AG04449 (cell line): ENCODE measurements at regions not wholly inside any gene's neighbourhood (a gene's known extent, or its start where the extent isn't known, plus 50 kb on each side); places are given as distances from the start of the nearest gene placed in this dataset.

ENCODE experiments used
- CTCF ChIA-PET: fragments of 350-600 bp; formaldehyde crosslinking; extraction: SDS; loops from one replicate; lab custom pipeline; 2021; ENCODE audit warnings: antibody characterized with exemption; lab: Yijun Ruan, JAX
- POLR2A ChIA-PET: fragments of 400-600, 350-600 bp; formaldehyde crosslinking; extraction: SDS; loops from one replicate; lab custom pipeline; 2020; ENCODE audit warnings: antibody characterized with exemption, inconsistent platforms; lab: Yijun Ruan, JAX
- DNase-seq: peaks from one replicate; pipeline ENCODE4 v3.0.0-alpha.2; 2010; ENCODE audit warnings: low read depth, low spot score
- H3K4me3 ChIP-seq: 2 replicates; pipeline ENCODE4 v1.5.1; 2011; ENCODE audit warnings: low read depth, mild to moderate bottlenecking, control low read depth, low read length
- CTCF ChIP-seq: IDR thresholded peaks from one replicate; pipeline ENCODE4 v1.5.1; 2011; ENCODE audit warnings: mild to moderate bottlenecking, moderate library complexity, low read length, control low read depth, inconsistent platforms; ENCODE audit not compliant: insufficient read depth; ENCODE audit errors: missing control alignments

- H3K4me3 ChIP-seq = no peak overlapping the region
- POLR2A ChIA-PET = no interaction called here
- no peak for DNase-seq
These were observed 143.5 kb upstream of the UNC5B start for GRCh38 chr10:71068861-71069271.

GRCh38 chr10:71069909-71070666 is 142.3 kb upstream of the UNC5B start:
- ChIA-PET POLR2A (no interaction called here), CTCF (no interaction called here)
- TF ChIP-seq CTCF = no peak
- no peak overlapping the region for H3K4me3 ChIP-seq
- no peak for DNase-seq

More at GRCh38 chr10:71068861-71069271, 143.5 kb upstream of the UNC5B start:
- TF ChIP-seq CTCF = no peak
- CTCF ChIA-PET = no interaction called here

GRCh38 chr10:71070741-71071140 is 141.6 kb upstream of the UNC5B start:
- CTCF ChIA-PET = no interaction called here

GRCh38 chr10:71072131-71072822 is 140.1 kb upstream of the UNC5B start:
- ChIA-PET POLR2A (no interaction called here), CTCF (no interaction called here)
- DNase-seq = no peak
- no peak for TF ChIP-seq CTCF
- no peak overlapping the region for H3K4me3 ChIP-seq

More at GRCh38 chr10:71070741-71071140, 141.6 kb upstream of the UNC5B start:
- no peak for TF ChIP-seq CTCF
- no peak for DNase-seq
- no peak overlapping the region for H3K4me3 ChIP-seq
- POLR2A ChIA-PET = no interaction called here

DNA sequence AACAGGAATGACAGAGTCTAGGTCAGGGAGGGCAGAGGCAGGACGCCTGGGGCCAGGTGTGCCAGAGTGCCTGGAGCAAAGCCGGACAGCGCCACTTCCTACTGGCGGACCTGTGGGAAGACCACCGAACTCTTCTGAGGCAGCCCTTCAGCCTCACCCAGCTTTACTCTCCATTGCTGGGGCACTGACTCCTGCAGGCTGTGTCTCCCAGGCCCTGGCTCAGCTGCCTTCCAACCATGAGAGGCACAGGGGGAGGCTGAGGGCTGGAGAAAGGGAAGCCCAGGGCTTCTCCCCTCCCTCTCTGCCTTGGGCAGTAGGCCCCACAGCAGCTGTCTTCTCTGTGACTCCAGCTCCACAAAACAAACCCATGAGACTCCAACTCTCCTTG is 139.6 kb upstream of the UNC5B start:
- CTCF ChIA-PET = no interaction called here
- DNase-seq = no peak
- POLR2A ChIA-PET = no interaction called here
- H3K4me3 ChIP-seq = no peak overlapping the region
- no peak for TF ChIP-seq CTCF

- ChIA-PET POLR2A (no interaction called here), CTCF (no interaction called here)
- no peak for TF ChIP-seq CTCF
- no peak overlapping the region for H3K4me3 ChIP-seq
- DNase-seq = no peak
These were observed 138.8 kb upstream of the UNC5B start for GRCh38 chr10:71073451-71074175.
